GM19463 (cell line): ENCODE measurements at regions not wholly inside any gene's neighbourhood (a gene's known extent, or its start where the extent isn't known, plus 50 kb on each side); places are given as distances from the start of the nearest gene placed in this dataset.
"Not testable (repeated sequence)": the region's sequence is repeated elsewhere in the genome, so short reads cannot be mapped to it uniquely, and the experiment has no call there.

Experiments
- ATAC-seq: cut with Tn5 transposase; IDR thresholded peaks from one replicate; pipeline ENCODE4 v1.9.1; 2021; ENCODE audit warnings: mild to moderate bottlenecking, moderate library complexity; ENCODE audit not compliant: unreplicated experiment

DNA sequence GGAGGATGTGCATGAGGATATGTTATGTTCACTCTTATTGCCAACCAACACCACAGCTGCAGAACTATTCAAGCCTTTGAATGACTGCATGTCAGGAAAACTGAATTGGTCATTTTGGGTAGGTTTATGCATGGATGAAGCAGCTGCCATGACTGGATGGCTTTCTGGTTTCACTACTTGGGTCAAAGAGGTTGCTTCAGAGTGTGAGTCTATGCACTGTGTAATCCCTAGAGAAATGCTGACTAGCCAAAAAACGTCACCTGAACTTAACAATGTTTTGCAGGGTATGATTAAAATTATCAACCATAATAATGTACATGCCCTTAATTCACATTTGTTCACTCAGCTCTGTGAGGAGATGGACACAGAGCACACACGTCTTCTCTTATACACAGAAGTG lies 206.7 kb upstream of the RBBP8 start:
- ATAC-seq, result no peak

GRCh38 chr18:22728016-22728415 lies 205.1 kb upstream of the RBBP8 start:
- no peak for ATAC-seq

DNA sequence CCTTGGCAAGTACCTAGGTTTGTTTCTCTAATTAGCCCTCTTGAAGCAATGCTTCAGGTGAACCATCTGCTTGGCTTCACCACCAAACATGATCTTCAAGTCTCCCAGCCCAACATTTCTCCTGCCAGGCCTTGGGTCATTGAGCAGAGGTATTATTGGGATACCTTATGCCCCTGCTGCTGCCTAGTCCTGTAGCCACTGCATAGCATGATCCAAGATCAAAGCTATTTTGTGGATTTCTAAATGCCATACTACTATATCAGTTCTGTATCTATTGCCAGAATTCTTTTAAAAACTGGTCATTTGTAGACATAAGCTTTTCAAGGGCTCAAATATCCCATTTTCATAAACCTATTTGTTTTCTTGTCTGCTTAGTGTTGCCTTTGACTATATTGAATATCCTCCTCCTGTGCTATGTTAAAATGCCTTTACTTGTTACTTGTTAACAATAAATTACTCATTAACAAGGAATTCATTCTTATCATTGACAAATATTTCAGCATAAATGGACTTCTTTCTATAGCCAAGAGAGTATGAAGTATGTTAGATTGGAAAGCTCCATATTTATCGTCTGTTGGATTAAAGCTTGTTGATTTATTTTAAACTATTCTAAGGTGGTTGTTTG lies 204.5 kb upstream of the RBBP8 start:
- no peak for ATAC-seq

DNA sequence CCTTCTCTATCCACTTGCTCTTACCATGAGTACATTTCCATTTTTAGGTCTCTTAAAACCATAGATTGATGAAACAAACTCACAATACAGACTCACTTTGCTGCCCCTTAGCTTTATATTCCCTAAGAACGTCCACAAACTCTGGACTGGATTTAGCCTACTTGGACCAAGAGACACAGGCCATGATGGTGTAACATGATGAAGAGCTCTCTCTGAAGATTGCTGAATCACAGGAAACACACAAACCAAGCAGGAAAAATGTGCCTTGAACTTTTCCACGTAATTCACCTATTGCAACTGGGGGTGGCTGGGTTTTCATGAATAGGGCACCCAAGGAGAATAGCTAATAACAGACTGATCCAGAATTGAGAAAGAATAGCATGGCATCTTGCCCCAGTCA lies 201.7 kb upstream of the RBBP8 start:
- no peak for ATAC-seq

GRCh38 chr18:22734105-22734661 lies 198.9 kb upstream of the RBBP8 start:
- ATAC-seq, result no peak

- ATAC-seq, result no peak
Observed at GRCh38 chr18:22734791-22735627, 198.1 kb upstream of the RBBP8 start.

GRCh38 chr18:22737054-22737453 lies 196.1 kb upstream of the RBBP8 start:
- no peak for ATAC-seq

DNA sequence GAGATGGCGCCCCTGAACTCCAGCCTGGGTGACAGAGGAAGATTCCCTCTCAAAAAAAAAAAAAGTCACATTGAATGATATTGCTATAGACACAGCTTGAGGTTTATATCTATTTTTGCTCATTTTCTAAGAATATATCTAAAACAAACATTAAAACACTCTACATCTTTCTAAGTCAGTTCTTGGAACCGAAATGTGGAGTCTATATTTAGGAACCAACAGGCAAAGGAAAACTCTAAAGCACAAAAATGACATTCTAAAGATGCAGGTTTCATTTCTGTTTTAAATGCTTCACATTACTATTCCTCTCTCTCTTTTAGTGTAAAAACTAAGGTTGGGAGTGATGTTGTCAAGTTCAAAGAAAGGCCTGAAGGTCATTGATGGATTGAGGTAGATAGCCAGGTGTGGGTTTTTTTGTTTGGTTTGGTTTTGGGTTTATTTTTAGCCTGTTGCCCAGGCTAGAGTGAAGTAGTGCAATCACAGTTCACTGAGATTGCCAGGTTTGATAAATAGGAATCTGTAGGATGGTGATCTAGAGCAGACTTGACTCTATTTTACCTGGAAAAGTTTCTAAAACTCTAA lies 194.0 kb upstream of the RBBP8 start:
- ATAC-seq, result no peak

GRCh38 chr18:22739789-22740188 lies 193.3 kb upstream of the RBBP8 start:
- ATAC-seq, result no peak

GRCh38 chr18:22741318-22741717 lies 191.8 kb upstream of the RBBP8 start:
- ATAC-seq, result no peak

DNA sequence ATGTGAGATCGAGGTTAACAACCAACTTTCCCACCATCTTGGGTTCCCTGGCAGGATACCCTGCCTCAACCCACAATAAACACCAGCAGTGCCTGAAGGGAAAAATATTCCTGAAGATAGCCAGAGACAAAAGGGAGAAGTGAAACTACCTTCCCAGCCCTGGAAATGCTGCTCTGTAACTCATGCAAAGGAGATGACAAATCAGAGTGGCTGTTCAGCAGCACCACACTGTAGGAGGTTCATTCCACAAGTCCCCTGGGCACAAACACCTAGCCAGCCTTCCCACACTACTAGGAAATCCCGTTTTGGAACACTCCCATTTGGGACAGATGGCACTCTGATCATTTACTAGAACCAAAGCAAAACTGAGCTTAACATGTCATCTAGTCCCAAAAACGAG lies 190.7 kb upstream of the RBBP8 start:
- no peak for ATAC-seq

- ATAC-seq, result no peak
Observed at GRCh38 chr18:22745966-22746365, 187.2 kb upstream of the RBBP8 start.

GRCh38 chr18:22752014-22752413 lies 181.1 kb upstream of the RBBP8 start:
- ATAC-seq, result no peak

- no peak for ATAC-seq
Observed at GRCh38 chr18:22753130-22753831, 179.8 kb upstream of the RBBP8 start.

DNA sequence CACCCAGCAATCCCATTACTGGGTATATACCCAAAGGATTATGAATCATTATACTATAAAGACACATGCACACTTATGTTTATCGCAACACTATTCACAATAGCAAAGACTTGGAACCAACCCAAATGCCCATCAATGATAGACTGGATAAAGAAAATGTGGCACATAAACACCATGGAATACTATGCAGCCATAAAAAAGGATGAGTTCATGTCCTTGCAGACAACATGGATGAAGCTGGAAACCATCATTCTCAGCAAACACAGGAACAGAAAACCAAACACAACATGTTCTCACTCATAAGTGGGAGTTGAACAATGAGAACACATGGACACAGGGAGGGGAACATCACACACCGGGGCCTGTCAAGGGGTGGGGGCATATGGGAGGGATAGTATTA lies 169.1 kb upstream of the RBBP8 start:
- not testable (repeated sequence) for ATAC-seq

DNA sequence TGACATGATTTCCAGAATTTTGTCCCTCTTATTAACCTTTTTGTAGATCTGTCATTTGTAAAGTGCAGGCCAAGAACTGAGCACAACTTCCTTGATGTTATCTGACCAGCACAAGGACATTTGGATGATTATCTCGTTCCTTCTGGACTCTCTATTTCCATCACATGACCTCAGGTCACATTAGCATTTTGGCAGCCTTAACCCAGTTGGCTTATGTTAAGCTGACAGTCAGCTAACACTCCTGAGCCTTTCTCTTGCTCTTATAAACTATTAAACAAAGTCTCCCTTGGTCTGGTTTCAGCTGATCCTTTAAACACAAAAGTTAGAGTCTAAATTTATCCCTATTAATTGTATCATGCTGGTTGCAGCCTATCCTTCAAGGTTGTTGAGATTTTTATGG lies 167.2 kb upstream of the RBBP8 start:
- ATAC-seq, result no peak

- no peak for ATAC-seq
Observed at GRCh38 chr18:22767653-22768052, 165.5 kb upstream of the RBBP8 start.

DNA sequence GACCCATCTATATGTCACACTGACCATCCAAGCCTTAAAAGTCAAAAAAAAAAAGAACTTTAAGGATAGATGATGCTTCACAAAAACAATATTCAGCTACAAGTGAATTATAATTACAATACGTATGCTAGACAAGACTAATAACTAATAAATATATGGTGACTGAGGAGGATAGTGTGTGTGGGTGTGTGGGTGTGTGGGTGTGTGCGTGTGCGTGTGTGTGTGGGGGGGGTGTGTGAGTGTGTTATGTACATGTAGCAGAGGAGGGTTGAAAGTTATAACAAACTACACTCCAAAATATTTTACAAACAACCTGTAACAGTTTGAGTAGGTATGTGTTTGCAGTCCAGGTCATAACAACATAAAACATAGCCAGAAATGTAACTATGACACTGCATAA lies 159.2 kb upstream of the RBBP8 start:
- no peak for ATAC-seq

GRCh38 chr18:22778996-22779395 lies 154.1 kb upstream of the RBBP8 start:
- no peak for ATAC-seq

DNA sequence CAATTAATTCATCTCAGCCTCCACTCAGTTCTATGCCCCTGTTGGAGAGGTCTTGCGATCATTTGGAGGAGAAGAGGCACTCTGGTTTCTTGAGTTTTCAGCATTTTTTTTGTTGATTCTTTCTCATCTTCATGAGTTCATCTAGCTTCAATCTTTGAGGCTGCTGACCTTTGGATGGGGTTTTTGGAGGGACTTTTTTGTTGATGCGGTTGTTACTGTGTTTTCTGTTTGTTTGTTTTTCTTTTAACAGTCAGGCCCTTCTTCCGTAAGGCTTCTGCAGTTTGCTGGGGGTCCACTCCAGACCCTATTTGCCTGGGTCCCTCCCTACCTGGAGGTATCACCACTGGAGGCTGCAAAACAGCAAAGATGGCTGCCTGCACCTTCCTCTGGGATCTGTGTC lies 149.9 kb upstream of the RBBP8 start:
- ATAC-seq, result no peak

GRCh38 chr18:22783662-22784076 lies 149.5 kb upstream of the RBBP8 start:
- ATAC-seq, result no peak
